DMS 273 (cell line): ENCODE measurements at regions not wholly inside any gene's neighbourhood (a gene's known extent, or its start where the extent isn't known, plus 50 kb on each side); places are given as distances from the start of the nearest gene placed in this dataset.

Experiments used
- DNase-seq: peaks from one replicate; lab custom pipeline; 2025; ENCODE audit not compliant: unreplicated experiment; lab: John Stamatoyannopoulos, UW

GRCh38 chr10:43772171-43772570 is 123.5 kb upstream of the ZNF32 start:
- no peak for DNase-seq

GRCh38 chr10:43771675-43772074 is 123.0 kb upstream of the ZNF32 start:
- DNase-seq = no peak

- DNase-seq = no peak
These were observed 116.8 kb upstream of the ZNF32 start for GRCh38 chr10:43765516-43765915.

- DNase-seq = no peak
These were observed 115.2 kb upstream of the ZNF32 start for GRCh38 chr10:43763846-43764245.

- DNase-seq = no peak
These were observed 111.8 kb upstream of the ZNF32 start for GRCh38 chr10:43760514-43760913.

- DNase-seq = no peak
These were observed 110.5 kb upstream of the ZNF32 start for GRCh38 chr10:43759216-43759615.

- DNase-seq = no peak
These were observed 107.7 kb upstream of the ZNF32 start for GRCh38 chr10:43756341-43756740.

- DNase-seq = no peak
These were observed 106.0 kb upstream of the ZNF32 start for GRCh38 chr10:43754569-43755260.

GRCh38 chr10:43753397-43754061 is 104.8 kb upstream of the ZNF32 start:
- no peak for DNase-seq

GRCh38 chr10:43752682-43753081 is 104.0 kb upstream of the ZNF32 start:
- DNase-seq = no peak

- no peak for DNase-seq
These were observed 103.0 kb upstream of the ZNF32 start for GRCh38 chr10:43751646-43752045.

GRCh38 chr10:43749940-43750552 is 101.4 kb upstream of the ZNF32 start:
- no peak for DNase-seq

- DNase-seq = peak; percentile 16
These were observed 100.5 kb upstream of the ZNF32 start for GRCh38 chr10:43749145-43749576.

- DNase-seq = no peak
These were observed 99.9 kb upstream of the ZNF32 start for GRCh38 chr10:43748560-43748959.

- DNase-seq = no peak
These were observed 98.2 kb upstream of the ZNF32 start for GRCh38 chr10:43746906-43747305.

- no peak for DNase-seq
These were observed 90.5 kb upstream of the ZNF32 start for GRCh38 chr10:43739161-43739560.

GRCh38 chr10:43737003-43737402 is 88.3 kb upstream of the ZNF32 start:
- DNase-seq = no peak

- no peak for DNase-seq
These were observed 87.2 kb upstream of the ZNF32 start for GRCh38 chr10:43735907-43736306.

- no peak for DNase-seq
These were observed 86.0 kb upstream of the ZNF32 start for GRCh38 chr10:43734716-43735115.

GRCh38 chr10:43731486-43731885 is 82.8 kb upstream of the ZNF32 start:
- no peak for DNase-seq

- DNase-seq = no peak
These were observed 79.7 kb upstream of the ZNF32 start for GRCh38 chr10:43728425-43728824.

GRCh38 chr10:43727935-43728334 is 79.3 kb upstream of the ZNF32 start:
- DNase-seq = no peak
